Esophagus squamous epithelium (tissue), 5 donors: ENCODE measurements at regions not wholly inside any gene's neighbourhood (a gene's known extent, or its start where the extent isn't known, plus 50 kb on each side); places are given as distances from the start of the nearest gene placed in this dataset.

Source experiments
- DNase-seq: peaks from one replicate; lab custom pipeline; 2025; lab: John Stamatoyannopoulos, UW
- H3K27ac ChIP-seq, 4 donors: fragments of 200-600 bp; sonication (generic); one replicate each; pipeline ENCODE4 v1.5.1; 2016 to 2019; ENCODE audit warnings: mild to moderate bottlenecking in 1 of 4
- H3K27me3 ChIP-seq, 4 donors: fragments of 200-600 bp; sonication (generic); 1 replicate in 3 of 4; 2 replicates in 1 of 4; pipeline versions ENCODE4 v1.5.1 to v1.6.0; 2017 to 2021; ENCODE audit warnings: antibody characterized with exemption in 1 of 4
- H3K36me3 ChIP-seq, 3 donors: fragments of 200-600 bp; sonication (generic); one replicate each; pipeline ENCODE4 v1.5.1; 2016 to 2019
- H3K4me1 ChIP-seq, 3 donors: fragments of 200-600 bp; sonication (generic); one replicate each; pipeline ENCODE4 v1.5.1; 2017 to 2019
- H3K4me3 ChIP-seq, 4 donors: fragments of 200-600 bp; sonication (generic); 1 replicate in 3 of 4; 2 replicates in 1 of 4; pipeline ENCODE4 v1.5.1; 2016 to 2019; ENCODE audit warnings: mild to moderate bottlenecking in 2 of 4, moderate library complexity in 1 of 4
- H3K9me3 ChIP-seq, 3 donors: fragments of 200-600 bp; sonication (generic); one replicate each; pipeline ENCODE4 v1.5.1; 2016 to 2019
- CTCF ChIP-seq, 6 experiments: fragments of 450-650 bp in 4 of 6; fragments of 200-600 bp in 2 of 6; sonication (generic) in 2 of 6; IDR thresholded peaks; one replicate each; pipeline ENCODE4 v1.5.1; 2016 to 2019; ENCODE audit warnings: antibody characterized with exemption in 6 of 6, mild to moderate bottlenecking in 4 of 6, moderate library complexity in 4 of 6
- POLR2A ChIP-seq, 4 donors: fragments of 450-650 bp; IDR thresholded peaks; one replicate each; pipeline ENCODE4 v1.6.1; 2017; ENCODE audit warnings: antibody characterized with exemption in 4 of 4, mild to moderate bottlenecking in 4 of 4, moderate library complexity in 3 of 4
- WGBS, 2 donors: methylation state at CpG; one replicate each; pipeline ENCODE4 v1.1.5; 2018; 5-methylcytosine and 5-hydroxymethylcytosine counted together
- intact Hi-C: fragments of 100-400 bp; cut with DNase I; formaldehyde crosslinking; loops from one replicate; pipeline ENCODE4 v1.15.0; 2022
- donor health status: DM: yes; HTN: yes; CAD: no.

- Histone ChIP-seq H3K9me3 (peaks cover 0 to 6% (median 0%) of the 10 kb centered on the region in 3 donors), H3K4me3 (no peak overlapping the region), H3K27me3 (no peaks in the 10 kb centered on the region), H3K36me3 (no peaks in the 10 kb centered on the region), H3K4me1 (peaks cover 0 to 11% (median 3%) of the 10 kb centered on the region in 3 donors), H3K27ac (no peak overlapping the region)
- DNase-seq: no peak
- intact Hi-C loops: no loop called here
- 77 to 82% methylated on average over 3 of the region's 3 CpGs for WGBS, 2 donors
- no peak for TF ChIP-seq CTCF (IDR thresholded peaks at IDR 0.05)
- TF ChIP-seq POLR2A (IDR thresholded peaks at IDR 0.05): no peak
These were observed 140.9 kb downstream of the TMEM30B start for GRCh38 chr14:61140271-61140670.

- H3K4me1 ChIP-seq: peaks cover 0 to 7% (median 0%) of the 10 kb centered on the region in 3 donors
- TF ChIP-seq POLR2A (IDR thresholded peaks at IDR 0.05) (no peak), CTCF (IDR thresholded peaks at IDR 0.05) (no peak)
- WGBS, 2 donors: 62 to 82% methylated on average over 2 of the region's 2 CpGs
- peaks cover 0 to 4% (median 0%) of the 10 kb centered on the region in 3 donors for H3K9me3 ChIP-seq
- H3K4me3 ChIP-seq: no peak overlapping the region
- no peak overlapping the region for H3K27ac ChIP-seq
- H3K36me3 ChIP-seq: no peaks in the 10 kb centered on the region
- intact Hi-C loops: no loop called here
- no peak for DNase-seq
- no peaks in the 10 kb centered on the region for H3K27me3 ChIP-seq
These were observed 142.0 kb downstream of the TMEM30B start for GRCh38 chr14:61139006-61139599.

- 88 to 93% methylated on average over 6 of the region's 6 CpGs for WGBS, 2 donors
- TF ChIP-seq POLR2A (IDR thresholded peaks at IDR 0.05) (no peak), CTCF (IDR thresholded peaks at IDR 0.05) (no peak)
- no peaks in the 10 kb centered on the region for H3K36me3 ChIP-seq
- no peaks in the 10 kb centered on the region for H3K9me3 ChIP-seq
- H3K4me3 ChIP-seq: no peak overlapping the region
- intact Hi-C loops: no loop called here
- no peaks in the 10 kb centered on the region for H3K27me3 ChIP-seq
- no peaks in the 10 kb centered on the region for H3K4me1 ChIP-seq
- H3K27ac ChIP-seq: no peak overlapping the region
- DNase-seq: no peak
These were observed 148.2 kb downstream of the TMEM30B start for GRCh38 chr14:61132894-61133293.

- no peaks in the 10 kb centered on the region for H3K27me3 ChIP-seq
- H3K4me1 ChIP-seq: no peaks in the 10 kb centered on the region
- no peaks in the 10 kb centered on the region for H3K9me3 ChIP-seq
- no peak overlapping the region for H3K4me3 ChIP-seq
- DNase-seq: no peak
- H3K36me3 ChIP-seq: no peaks in the 10 kb centered on the region
- TF ChIP-seq POLR2A (IDR thresholded peaks at IDR 0.05) (no peak), CTCF (IDR thresholded peaks at IDR 0.05) (no peak)
- WGBS, 2 donors: 61 to 62% methylated on average over 3 of the region's 3 CpGs
- no peak overlapping the region for H3K27ac ChIP-seq
- intact Hi-C loops: no loop called here
These were observed 148.8 kb downstream of the TMEM30B start for GRCh38 chr14:61132336-61132735.

GRCh38 chr14:61130512-61131260 is 149.6 kb downstream of the SLC38A6 start:
- no peak for DNase-seq
- WGBS, 2 donors: 84 to 94% methylated on average over 4 to 6 of the region's 10 CpGs
- Histone ChIP-seq H3K4me1 (peaks cover 0 to 9% (median under 1%) of the 10 kb centered on the region in 3 donors), H3K27ac (no peak overlapping the region), H3K36me3 (no peaks in the 10 kb centered on the region), H3K27me3 (peaks cover 0 to 3% (median 0%) of the 10 kb centered on the region in 4 donors), H3K9me3 (no peaks in the 10 kb centered on the region), H3K4me3 (no peak overlapping the region)
- intact Hi-C loops: no loop called here
- TF ChIP-seq CTCF (IDR thresholded peaks at IDR 0.05): no peak
- TF ChIP-seq POLR2A (IDR thresholded peaks at IDR 0.05): no peak
